ENCODE measurements at regions not wholly inside any gene's neighbourhood (a gene's known extent, or its start where the extent isn't known, plus 50 kb on each side); places are given as distances from the start of the nearest gene placed in this dataset.

- TF ChIP-seq, protein P1, sequence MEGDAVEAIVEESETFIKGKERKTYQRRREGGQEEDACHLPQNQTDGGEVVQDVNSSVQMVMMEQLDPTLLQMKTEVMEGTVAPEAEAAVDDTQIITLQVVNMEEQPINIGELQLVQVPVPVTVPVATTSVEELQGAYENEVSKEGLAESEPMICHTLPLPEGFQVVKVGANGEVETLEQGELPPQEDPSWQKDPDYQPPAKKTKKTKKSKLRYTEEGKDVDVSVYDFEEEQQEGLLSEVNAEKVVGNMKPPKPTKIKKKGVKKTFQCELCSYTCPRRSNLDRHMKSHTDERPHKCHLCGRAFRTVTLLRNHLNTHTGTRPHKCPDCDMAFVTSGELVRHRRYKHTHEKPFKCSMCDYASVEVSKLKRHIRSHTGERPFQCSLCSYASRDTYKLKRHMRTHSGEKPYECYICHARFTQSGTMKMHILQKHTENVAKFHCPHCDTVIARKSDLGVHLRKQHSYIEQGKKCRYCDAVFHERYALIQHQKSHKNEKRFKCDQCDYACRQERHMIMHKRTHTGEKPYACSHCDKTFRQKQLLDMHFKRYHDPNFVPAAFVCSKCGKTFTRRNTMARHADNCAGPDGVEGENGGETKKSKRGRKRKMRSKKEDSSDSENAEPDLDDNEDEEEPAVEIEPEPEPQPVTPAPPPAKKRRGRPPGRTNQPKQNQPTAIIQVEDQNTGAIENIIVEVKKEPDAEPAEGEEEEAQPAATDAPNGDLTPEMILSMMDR (IDR thresholded peaks at IDR 0.05), result no peak
- no peaks in the 10 kb centered on the region for H3K9me3 ChIP-seq
Measured at GRCh38 chr10:65375528-65375927, 1550.3 kb upstream of the LRRTM3 start.

GRCh38 chr10:65377687-65378086 is 1548.1 kb upstream of the LRRTM3 start:
- no peak overlapping the region for H3K27ac ChIP-seq
- H3K9me3 ChIP-seq, result no peaks in the 10 kb centered on the region
- H3K4me3 ChIP-seq, result no peak overlapping the region
- DNase-seq (ENCODE audit: low spot score), result no peak
- TF ChIP-seq, protein P1 (IDR thresholded peaks at IDR 0.05), result no peak
- no peaks in the 10 kb centered on the region for H3K4me1 ChIP-seq
- no peaks in the 10 kb centered on the region for H3K27me3 ChIP-seq
- no peaks in the 10 kb centered on the region for H3K36me3 ChIP-seq

More at GRCh38 chr10:65375528-65375927, 1550.3 kb upstream of the LRRTM3 start:
- Histone ChIP-seq H3K27me3 (no peaks in the 10 kb centered on the region), H3K27ac (no peak overlapping the region), H3K4me1 (no peaks in the 10 kb centered on the region), H3K4me3 (no peak overlapping the region), H3K36me3 (no peaks in the 10 kb centered on the region)
- no peak for DNase-seq (ENCODE audit: low spot score)

- TF ChIP-seq, protein P1 (IDR thresholded peaks at IDR 0.05), result no peak
- Histone ChIP-seq H3K4me1 (no peaks in the 10 kb centered on the region), H3K27ac (no peak overlapping the region), H3K27me3 (no peaks in the 10 kb centered on the region), H3K4me3 (no peak overlapping the region), H3K9me3 (no peaks in the 10 kb centered on the region), H3K36me3 (no peaks in the 10 kb centered on the region)
- DNase-seq (ENCODE audit: low spot score), result no peak
Measured at GRCh38 chr10:65394502-65395297, 1531.1 kb upstream of the LRRTM3 start.

- TF ChIP-seq, protein P1 (IDR thresholded peaks at IDR 0.05), result no peak
- no peak for DNase-seq (ENCODE audit: low spot score)
- H3K36me3 ChIP-seq, result no peaks in the 10 kb centered on the region
- no peaks in the 10 kb centered on the region for H3K27me3 ChIP-seq
- no peak overlapping the region for H3K27ac ChIP-seq
- H3K4me3 ChIP-seq, result no peak overlapping the region
- no peaks in the 10 kb centered on the region for H3K4me1 ChIP-seq
- no peaks in the 10 kb centered on the region for H3K9me3 ChIP-seq
Measured at GRCh38 chr10:65395631-65396030, 1530.2 kb upstream of the LRRTM3 start.

- H3K27ac ChIP-seq, result no peak overlapping the region
- TF ChIP-seq, protein P1 (IDR thresholded peaks at IDR 0.05), result no peak
- H3K4me1 ChIP-seq, result no peaks in the 10 kb centered on the region
- DNase-seq (ENCODE audit: low spot score), result no peak
- no peak overlapping the region for H3K4me3 ChIP-seq
- no peaks in the 10 kb centered on the region for H3K27me3 ChIP-seq
- no peaks in the 10 kb centered on the region for H3K36me3 ChIP-seq
- no peaks in the 10 kb centered on the region for H3K9me3 ChIP-seq
Measured at GRCh38 chr10:65396997-65397396, 1528.8 kb upstream of the LRRTM3 start.

DNA sequence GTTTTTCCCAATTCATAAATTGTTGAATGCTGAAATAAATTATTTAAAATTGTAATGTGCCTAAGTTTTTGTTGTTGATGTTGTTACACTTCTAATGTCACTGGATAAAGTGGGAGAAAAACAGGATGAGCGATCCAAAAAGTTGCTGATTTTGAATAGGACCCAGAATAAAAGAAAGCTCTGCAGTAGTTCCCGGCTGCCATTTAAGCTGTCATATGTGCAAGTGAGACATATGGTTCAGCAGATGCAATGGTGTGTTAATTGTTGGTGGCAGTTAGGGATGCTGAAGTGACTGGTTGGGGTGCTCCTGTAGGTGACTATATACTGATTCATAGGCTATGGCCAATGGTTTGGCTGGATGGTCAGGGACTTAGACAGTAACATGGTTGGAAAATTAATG is 1517.4 kb upstream of the LRRTM3 start:
- no peaks in the 10 kb centered on the region for H3K27me3 ChIP-seq
- H3K9me3 ChIP-seq, result no peaks in the 10 kb centered on the region
- TF ChIP-seq, protein P1 (IDR thresholded peaks at IDR 0.05), result no peak
- no peaks in the 10 kb centered on the region for H3K4me1 ChIP-seq
- no peak overlapping the region for H3K4me3 ChIP-seq
- no peak overlapping the region for H3K27ac ChIP-seq
- H3K36me3 ChIP-seq, result no peaks in the 10 kb centered on the region
- no peak for DNase-seq (ENCODE audit: low spot score)
